HG03103 (cell line): ENCODE measurements at regions not wholly inside any gene's neighbourhood (a gene's known extent, or its start where the extent isn't known, plus 50 kb on each side); places are given as distances from the start of the nearest gene placed in this dataset.

ENCODE experiments used
- ATAC-seq: cut with Tn5 transposase; IDR thresholded peaks from one replicate; pipeline ENCODE4 v1.9.1; 2021; ENCODE audit warnings: low read depth; ENCODE audit not compliant: unreplicated experiment

DNA sequence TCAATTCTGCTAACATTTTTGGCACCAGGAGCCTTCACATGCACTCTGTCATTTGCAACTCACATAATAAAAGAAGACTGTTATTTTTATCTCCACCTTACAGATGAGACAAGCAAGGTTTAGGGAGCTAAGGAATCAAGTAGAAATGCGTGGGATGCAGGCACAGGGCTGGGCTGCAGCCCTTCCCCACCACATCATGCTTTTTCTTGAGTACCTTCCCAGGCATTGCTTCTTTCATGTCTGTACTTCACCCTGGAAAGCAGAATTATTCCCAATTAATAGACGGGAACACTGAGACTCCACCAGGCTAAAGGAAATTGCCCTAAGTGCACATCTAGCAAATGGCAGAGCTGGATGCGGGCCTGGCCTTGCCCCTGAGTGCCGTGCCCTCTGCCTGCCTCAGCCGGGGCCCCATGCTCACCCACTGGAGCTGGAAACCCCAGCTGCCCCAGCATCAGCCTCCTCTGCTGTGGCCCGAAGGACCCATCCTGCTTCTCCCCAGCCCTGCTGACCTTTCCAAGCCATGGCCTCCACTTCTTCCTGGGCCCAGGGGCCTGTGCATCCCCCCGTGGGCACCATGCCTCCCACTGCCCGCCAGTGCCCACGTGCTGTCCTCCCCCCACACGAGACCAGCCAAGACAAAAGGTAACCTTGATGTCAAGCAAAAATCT, 257.5 kb downstream of the TOMM20 start:
- ATAC-seq, result no peak

DNA sequence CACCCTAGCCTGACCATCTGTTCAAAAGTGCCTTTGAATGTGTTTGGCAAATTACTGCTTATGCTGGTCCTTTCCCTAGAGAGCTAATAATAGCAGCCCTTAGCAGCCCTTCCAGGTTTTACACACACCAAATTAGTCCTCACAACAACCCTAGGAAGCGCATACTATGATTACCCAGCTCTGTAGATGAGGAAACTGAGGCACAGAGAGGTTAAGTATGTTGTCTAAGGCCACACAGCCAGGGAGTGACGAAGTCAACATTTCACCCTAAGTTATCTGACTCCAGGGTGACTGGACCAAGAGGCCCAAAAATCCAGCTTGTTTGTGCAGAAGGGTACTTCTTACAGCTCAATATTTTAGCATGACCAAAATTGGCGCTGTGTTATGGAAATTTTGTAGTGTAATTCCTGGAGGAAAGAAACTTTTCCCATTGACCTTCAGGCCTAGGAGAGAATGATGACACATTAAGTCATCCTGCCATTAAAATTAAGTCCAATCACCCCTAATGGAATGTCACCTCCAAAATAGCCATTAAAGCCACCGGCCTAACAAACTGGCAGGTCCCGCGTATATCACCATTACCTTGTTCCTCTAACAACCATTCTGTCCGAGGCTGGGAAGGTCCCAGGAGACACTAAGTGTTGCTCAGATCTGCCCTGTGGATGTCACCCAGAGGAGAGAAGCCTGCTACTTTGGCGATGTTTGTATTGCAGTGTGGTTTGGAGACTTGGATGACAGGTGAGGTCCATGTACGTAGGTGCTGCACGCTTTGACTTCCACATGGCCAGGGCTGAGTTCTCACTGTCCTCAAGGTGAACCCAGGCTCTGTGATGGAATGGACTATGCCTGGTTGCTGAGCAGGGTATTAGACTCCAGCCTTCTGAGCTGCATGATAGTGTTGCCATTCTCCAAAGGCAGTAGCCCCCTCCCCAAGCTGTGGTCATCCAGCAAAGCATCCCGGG, 258.3 kb downstream of the TOMM20 start:
- no peak for ATAC-seq

DNA sequence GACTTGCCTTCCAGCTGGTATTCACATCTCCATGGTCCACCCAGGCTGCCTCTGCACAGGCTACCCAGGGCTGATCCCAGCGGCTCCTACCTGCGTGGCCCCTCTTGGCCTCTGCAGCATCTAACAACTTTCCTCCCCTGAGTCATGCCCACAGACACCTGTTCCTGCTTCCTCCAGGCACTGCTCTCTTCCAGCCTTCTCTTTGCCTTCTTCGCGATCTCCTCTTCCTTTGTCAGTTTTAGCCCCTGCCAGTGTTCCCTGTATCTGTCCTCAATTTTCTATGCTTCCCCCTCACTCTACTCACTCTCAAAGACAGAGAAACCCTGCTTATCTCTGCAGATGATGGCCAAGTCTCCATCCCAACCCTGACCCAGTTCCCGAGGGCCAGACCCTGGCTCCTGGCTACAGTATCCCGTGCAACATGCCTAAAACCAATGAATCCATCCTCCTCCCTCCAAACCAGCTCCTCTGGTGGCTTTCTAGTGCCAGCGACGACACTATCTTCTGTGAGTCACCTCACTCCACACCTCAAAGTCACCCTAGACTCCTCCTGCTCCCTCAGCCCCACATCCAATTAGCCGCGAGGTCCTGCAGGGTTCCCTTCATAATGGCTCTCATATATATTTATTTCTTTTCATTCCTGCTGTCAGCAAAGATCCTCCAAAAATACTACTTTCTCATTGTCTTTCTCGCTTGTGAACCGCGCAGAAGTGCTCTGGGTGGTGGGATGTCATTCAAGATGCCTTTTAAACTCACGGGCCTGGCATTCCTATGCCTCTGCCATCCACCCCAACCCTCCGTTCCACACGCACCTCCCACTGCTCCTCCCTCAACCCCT, 259.2 kb downstream of the TOMM20 start:
- no peak for ATAC-seq

DNA sequence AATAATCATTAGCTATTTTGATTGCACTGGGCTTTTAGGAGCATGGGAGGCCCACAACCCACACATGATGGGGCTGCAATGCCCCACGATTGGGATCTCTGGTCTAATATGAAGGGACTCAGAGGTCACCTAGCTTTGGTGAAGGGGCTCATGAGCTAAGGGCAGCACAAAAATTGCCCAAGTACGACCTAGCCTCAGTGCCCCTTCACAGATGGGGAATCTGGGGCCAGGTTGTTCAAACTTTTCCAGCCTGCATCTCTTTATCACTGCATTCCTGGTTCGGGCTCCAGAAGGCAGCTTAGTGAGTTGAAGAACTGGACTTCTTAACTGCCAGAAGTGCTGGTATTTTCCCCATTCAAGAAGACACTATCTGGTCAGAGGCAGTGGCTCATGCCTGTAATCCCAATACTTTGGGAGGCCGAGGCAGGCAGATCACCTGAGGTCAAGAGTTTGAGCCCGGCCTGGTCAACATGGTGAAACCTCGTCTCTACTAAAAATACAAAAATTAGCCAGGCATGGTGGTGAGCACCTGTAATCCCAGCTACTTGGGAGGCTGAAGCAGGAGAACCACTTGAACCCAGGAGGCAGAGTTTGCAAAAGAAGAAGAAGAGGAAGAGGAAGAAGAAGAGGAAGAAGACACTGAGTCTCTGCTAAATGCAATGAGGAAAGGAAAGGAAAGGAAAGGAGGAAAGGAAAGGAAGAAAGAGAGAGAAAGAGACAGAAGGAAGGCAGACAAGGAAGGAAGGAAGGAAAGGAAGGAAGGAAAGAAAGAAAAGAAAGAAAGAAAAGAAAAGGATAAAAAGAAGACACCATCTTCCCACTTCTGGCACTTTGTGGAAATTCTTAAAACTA, 258.5 kb upstream of the IRF2BP2 start:
- ATAC-seq, result no peak

DNA sequence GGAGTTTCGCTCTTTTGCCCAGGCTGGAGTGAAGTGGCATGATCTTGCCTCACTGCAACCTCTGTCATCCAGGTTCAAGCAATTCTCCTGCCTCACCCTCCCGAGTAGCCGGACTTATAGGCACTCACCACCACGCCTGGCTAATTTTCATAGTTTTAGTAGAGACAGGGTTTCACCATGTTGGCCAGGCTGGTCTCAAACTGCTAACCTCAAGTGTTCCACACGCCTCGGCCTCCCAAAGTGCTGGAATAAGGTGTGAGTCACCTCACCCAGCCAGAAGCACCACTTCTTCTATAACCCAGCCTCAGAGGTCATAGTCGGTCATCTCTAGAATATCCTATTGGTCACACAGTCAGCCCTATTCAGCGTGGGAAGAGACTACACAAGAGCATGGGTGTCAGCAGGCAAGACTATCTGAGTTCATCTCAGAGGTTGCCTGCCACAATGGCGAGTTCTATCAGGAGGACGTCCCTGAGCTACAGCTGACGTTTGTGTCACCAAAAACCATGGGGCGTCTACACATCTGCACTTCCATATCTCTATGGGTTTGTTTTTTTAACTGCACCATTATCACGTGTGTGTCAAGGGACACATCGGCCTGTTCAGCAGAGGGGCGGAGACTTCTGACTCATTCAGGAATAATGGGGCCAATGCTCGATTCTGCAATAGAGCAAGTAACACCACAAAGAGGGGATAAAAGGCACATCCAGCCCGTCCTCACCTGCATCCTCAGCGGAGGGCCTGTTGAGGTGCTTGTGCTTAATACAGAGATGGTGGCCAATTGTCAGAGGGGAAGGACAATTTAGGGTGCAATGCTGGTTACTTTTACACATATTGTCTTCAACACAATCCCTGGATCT, 256.3 kb upstream of the IRF2BP2 start:
- ATAC-seq, result no peak

DNA sequence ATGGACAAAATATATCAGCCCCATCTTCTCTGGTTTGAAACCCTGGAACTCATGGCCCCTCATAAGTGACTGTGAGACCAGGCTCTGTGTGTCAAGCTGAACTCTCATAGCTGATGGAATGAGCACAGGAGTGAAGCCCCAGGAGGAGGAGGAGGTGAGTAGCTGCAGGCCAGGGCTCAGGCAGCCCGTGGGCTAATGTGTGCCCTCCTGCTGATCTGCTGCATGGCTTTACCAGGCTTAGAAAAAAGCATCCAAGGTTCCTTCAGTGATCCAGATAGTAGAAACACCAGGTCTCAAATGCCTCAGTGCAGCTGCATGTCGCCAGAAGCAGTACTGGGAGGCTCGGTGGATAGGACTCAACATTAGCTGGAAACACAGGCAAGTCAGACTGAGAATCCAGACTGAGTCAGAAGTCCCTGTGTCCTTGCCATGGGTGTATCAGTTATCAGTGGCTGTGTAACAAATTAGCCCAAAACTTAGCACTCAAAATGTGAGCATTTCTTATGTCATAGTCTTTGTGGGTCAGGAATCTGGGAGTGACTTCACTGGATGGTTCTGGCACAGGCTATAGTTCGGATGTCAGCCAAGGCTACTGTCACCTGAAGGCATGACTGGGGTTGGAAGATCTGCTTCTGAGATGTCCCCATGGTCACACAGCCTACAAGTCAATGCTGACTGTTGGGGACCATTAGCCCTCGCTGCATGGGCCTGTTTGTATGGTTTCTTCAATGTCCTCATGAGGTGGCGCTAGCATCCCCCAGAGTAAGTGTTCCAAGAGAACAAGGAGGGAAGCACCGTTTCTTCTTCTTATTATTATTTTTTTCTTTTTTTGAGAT, 255.4 kb upstream of the IRF2BP2 start:
- ATAC-seq, result no peak

DNA sequence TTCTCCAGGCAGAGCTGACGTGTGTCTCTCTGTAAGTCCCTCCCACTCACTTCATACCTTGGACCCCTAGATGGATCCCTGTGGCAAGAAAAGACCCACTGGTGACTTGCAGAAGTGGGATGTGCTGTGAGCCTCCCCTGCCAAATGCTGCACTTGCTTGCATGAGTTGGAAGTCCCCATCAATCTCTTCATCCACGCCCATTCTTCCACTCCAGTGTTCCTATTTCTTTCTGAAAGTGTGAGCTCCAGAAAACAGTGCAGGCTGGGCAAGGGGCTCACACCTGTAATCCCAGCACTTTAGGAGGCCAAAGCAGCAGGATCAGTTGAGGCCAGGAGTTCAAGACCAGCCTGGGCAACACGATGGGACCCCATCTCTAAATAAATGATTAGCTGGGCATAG, 254.1 kb upstream of the IRF2BP2 start:
- no peak for ATAC-seq

DNA sequence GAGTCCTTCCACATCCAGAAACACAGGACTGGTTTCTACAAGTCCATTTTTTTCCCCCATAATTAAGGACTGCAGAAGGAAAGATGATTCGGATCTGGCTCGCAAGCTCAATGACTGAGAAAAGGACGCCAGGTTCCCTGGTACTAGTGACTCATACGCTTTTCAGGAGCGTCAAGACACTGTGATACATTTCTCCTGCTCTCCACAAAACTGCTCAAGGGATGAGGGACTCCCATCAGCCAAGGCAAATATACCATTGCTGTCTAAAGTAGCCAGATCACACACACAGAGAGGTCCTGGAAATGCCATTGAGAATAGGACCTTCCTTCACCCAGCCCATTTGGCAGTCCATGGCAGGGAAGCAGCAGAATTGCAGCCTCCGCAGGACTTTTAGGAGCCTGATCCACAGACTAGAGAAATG, 253.6 kb upstream of the IRF2BP2 start:
- no peak for ATAC-seq

DNA sequence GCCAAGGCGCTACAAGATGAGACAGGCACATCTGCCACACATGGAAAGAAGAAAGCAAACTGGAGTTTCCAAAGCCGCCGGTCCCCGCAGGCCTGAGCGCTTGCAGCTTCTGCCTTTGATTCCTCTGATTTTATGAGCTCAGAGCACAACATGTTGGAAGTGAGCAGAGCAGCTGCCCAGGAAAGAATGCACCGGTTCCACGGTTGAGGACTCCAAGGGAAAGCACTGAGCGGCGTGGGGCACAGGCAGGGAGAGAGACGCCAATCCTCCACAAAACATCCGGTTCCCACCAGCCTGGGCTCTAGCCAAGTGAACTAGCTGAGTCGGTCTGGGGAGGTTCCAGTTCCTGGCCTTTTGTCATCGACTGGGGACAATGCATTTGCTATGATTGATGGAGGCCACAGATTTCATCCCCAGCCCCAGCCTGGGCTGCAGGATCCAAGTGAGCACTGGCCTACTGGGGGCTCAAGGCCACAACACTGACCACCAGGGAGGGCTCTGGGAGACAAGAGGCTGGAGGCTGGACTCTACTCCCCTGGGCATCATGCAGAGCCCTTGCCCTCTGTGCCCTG, 253.1 kb upstream of the IRF2BP2 start:
- no peak for ATAC-seq

DNA sequence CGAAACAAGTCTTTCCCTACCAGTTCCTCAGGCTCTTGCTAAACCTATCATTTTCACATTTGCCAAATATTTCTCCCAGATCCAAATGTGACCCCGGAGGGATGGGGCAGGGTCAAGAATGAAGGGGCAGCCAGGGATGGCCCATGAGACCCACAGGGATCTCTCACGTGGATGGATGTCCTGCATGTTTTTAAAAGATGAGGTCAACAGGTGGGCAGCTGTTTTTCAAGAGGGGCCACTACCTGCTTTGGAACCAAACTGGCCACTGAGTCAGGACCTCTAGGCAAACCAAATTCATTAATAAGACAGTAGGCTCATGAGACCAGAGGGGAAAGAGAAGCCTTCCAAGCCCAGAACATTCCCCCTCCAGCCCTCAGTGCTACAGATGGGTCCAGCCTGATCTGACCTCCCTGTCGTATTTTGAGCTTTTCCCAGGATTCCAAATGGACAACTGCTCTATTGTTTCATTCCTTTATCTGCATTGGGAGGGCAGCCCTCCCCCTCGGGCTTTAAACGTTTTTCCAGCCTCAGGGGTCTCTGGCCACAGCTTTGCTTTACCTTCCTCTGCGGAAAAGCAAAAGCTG, 252.5 kb upstream of the IRF2BP2 start:
- ATAC-seq, result no peak

DNA sequence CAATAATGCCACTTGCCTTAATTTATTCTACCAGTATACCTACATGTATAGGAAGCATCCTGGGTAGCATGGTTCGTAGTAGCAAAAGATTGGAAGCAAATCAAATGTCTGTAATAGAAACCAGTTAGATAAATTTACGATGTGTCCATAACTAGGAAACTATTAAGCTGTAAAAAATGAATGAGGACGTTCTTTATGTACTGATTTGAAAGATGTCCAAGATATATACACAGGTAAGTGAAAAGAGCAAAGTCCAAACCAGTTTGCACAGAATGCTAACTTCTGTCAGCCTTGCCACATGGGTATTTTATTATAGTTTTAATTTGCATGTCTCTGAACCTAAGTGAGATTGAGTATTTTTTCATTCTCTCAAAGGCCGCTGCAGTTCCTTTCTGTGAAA, 251.8 kb upstream of the IRF2BP2 start:
- ATAC-seq, result no peak

DNA sequence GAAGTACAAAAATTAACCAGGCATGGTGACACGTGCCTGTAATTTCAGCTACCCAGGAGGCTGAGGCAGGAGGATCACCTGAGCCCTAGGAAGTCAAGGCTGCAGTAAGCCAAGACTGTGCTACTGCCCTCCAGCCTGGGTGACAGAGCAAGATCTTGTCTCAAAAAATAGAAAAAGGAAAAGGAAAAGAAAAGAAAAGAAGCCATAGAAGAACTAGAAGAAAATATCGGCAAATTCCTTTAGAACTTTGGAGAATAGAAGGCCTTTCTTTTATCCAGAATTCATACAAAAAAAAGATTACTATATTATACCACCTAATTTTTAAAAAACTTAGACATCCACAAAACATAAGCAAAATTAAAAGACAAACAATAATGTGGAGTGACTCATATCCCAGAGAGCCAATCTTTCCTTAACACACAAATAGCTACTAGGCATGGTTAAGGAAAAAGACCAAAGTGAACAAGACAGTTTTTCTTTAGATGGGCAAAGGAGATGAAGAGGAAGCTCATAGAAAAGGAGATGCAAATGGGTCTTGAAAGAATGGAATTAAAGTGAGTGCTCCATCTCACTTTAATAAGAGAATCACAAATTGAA, 251.1 kb upstream of the IRF2BP2 start:
- ATAC-seq, result no peak

DNA sequence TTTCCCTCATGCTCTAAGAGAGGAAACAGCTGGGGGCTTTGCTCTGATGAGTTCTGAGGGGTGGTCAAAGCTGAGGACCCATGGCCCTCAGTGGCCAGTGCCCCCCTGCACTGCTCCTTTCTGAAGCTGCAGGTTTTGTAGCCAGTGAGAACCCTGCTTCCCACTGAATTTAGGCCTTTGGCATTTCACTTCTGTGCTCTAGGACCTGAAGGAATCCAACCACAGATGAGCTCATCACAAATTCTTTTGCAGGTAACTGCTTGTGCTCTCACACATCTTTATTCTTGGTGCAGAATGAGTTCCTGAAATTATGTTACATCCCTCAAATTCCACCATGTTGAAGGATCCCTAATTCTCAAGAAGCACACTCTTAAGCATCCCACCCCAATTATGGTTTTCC, 248.7 kb upstream of the IRF2BP2 start:
- ATAC-seq, result no peak

DNA sequence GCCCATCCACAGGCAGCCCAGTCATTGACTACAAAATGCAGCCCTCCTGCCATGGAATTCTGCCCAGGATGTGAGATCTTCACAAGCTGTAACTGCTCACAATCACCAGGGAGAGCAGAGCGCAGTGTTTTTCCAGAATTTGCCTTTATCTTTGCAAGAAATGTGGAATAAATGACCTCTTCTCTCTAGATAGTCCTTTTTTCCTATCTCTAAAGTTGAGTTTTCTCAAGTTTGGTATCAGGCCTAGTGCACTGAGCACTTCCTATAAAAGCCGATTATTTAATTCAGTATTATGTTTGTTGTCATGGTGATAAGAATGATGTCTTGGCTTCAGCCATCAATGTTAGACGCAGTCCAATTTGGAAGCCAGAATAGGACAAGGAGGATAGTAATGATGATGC, 246.9 kb upstream of the IRF2BP2 start:
- ATAC-seq, result no peak

DNA sequence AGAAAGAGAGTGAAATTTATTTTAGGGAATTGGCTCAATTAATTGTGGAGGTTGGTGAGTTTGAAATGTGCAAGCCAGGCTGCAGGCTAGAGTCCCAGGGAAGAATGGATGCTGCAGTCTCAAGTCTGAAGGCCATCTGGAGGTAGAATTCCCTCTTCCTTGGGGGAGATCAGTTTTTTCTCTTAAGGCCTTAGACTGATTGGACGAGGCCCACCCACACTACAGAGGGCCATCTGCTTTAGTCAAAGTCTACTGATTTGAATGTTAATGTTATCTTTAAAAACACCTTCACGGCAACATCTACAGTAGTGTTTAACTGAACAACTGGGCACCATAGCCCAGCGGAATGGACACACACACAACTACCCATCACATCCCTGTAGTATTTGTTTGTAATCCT, 245.9 kb upstream of the IRF2BP2 start:
- no peak for ATAC-seq

DNA sequence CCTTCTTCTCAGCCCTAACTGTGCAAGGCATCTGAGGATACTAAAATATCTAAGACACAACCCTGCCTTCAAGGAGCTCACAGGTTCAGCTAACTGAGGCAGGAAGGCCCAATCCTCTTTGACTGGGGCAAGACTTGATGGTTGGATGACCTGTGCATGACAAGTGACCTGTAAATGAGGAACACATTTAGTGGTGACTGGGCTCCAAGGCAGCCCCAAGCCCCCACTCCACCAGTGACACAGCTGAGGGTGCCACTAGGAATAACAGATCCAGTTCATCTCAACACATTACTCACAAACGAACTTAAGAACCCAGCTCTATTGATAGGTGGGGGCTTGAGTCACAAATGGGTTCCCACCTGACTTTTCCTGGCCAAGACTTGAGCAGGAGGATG, 244.7 kb upstream of the IRF2BP2 start:
- ATAC-seq, result no peak

DNA sequence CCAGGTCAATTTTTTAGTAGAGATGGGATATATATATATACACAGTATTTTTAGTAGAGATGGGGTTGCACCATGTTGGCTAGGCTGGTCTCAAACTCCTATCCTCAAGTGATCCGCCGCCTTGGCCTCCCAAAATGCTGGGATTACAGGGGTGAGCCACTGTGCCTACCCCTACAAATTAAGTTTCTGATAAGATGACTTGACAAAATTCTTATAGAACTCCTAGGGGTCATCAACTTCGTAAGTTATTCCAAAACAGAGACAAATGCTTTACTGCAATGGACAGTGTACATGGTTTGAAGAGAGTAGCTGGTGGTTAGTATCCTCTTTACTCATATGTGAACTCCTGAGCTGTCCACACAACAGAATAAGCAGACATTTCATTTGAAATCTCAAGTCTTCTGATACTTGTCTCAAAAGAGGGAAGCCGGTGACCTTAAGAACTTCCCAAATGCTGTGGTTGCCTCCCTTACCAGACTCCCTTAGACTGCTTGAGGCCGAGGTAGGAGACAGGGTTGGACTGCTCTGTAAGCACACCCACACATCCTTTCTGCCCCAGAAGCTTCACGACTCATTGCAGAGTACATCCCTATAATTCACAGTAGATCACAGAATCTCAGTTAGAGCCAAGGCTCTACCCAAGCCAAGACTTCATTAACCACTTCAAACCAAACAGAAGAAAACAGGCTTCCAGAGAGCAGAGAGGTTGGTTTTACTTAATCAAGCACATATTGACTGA, 244.1 kb upstream of the IRF2BP2 start:
- no peak for ATAC-seq
